ENCODE measurements at regions not wholly inside any gene's neighbourhood (a gene's known extent, or its start where the extent isn't known, plus 50 kb on each side); places are given as distances from the start of the nearest gene placed in this dataset.
A peak's percentile ranks its signal among the peaks of the same experiment; 100 is the strongest.

GRCh38 chr7:81410471-81411117 lies 359.3 kb downstream of the HGF start:
- H3K4me3 ChIP-seq (replicated peaks in 1 of 3; ENCODE audit: insufficient read depth in 1 of 3, low read depth in 1 of 3, low read length in 3 of 3) = no peak overlapping the region
- no peak overlapping the region for H3K4me2 ChIP-seq (ENCODE audit: insufficient read depth, low read length)
- BruUV-seq (replicated peaks) = no TSS peak
- no peak overlapping the region for H3K27ac ChIP-seq (ENCODE audit: insufficient read depth, low read depth, low read length)
- ChIA-PET POLR2A (no interaction called here), CTCF (no interaction called here)
- H3K4me1 ChIP-seq (ENCODE audit: control insufficient read depth, extremely low read depth, insufficient read depth, low read length) = no peaks in the 10 kb centered on the region
- DNase-seq (ENCODE audit: low read depth, low spot score) (peak; percentile 13), FAIRE-seq (no peak)
- H3K36me3 ChIP-seq (ENCODE audit: control insufficient read depth in 2 of 2, extremely low read depth in 1 of 2, insufficient read depth in 2 of 2, low read length in 2 of 2) = no peaks in the 10 kb centered on the region
- intact Hi-C loops (cut with micrococcal nuclease) = no loop called here
- H3K79me2 ChIP-seq (ENCODE audit: control insufficient read depth, insufficient read depth, low read length) = no peaks in the 10 kb centered on the region
- no peaks in the 10 kb centered on the region for H3K9me1 ChIP-seq (replicated peaks; ENCODE audit: control insufficient read depth, extremely low read depth, insufficient read depth, low read length)
- H3K27me3 ChIP-seq (ENCODE audit: control insufficient read depth in 2 of 2, insufficient read depth in 2 of 2, low read length in 2 of 2) = no peaks in the 10 kb centered on the region
- TF ChIP-seq GATA2 (IDR thresholded peaks at IDR 0.05; ENCODE audit: insufficient read depth, insufficient read length, low read depth, low read length) = no peak
- TF ChIP-seq FOS (IDR thresholded peaks at IDR 0.05; ENCODE audit: borderline replicate concordance, insufficient read depth, low read length) = no peak
- no peak for TF ChIP-seq EZH2 (IDR thresholded peaks at IDR 0.05; ENCODE audit: borderline replicate concordance, low read depth, low read length, severe bottlenecking)
- TF ChIP-seq MYC (IDR thresholded peaks at IDR 0.05; ENCODE audit: low read depth, low read length) = no peak
- no peak overlapping the region for H2AFZ ChIP-seq (ENCODE audit: low read depth, low read length)
- no peaks in the 10 kb centered on the region for H4K20me1 ChIP-seq (replicated peaks; ENCODE audit: control insufficient read depth, extremely low read depth, insufficient read depth, low read length)
- H3K9ac ChIP-seq (replicated peaks; ENCODE audit: extremely low read depth, insufficient read depth, low read length) = no peak overlapping the region
- H3K9me3 ChIP-seq (replicated peaks; ENCODE audit: control insufficient read depth, insufficient read depth, low read length) = no peaks in the 10 kb centered on the region
- dilution Hi-C loops (cut with MboI; ENCODE audit: extremely low pct_ligation_motif_present, low sequenced_read_pairs) = no loop called here

- TF ChIP-seq, protein P1, sequence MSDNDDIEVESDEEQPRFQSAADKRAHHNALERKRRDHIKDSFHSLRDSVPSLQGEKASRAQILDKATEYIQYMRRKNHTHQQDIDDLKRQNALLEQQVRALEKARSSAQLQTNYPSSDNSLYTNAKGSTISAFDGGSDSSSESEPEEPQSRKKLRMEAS (IDR thresholded peaks at IDR 0.05; ENCODE audit: insufficient read depth, insufficient read length) = no peak
- no peak for TF ChIP-seq EZH2 (IDR thresholded peaks at IDR 0.05; ENCODE audit: borderline replicate concordance, low read depth, low read length, severe bottlenecking)
- TF ChIP-seq GATA2 (IDR thresholded peaks at IDR 0.05; ENCODE audit: insufficient read depth, insufficient read length, low read depth, low read length) = no peak
- TF ChIP-seq MYC (IDR thresholded peaks at IDR 0.05; ENCODE audit: low read depth, low read length) = no peak
- TF ChIP-seq CTCF (IDR thresholded peaks at IDR 0.05; ENCODE audit: extremely low read depth in 1 of 2, insufficient read depth in 1 of 2, low read depth in 1 of 2, low read length in 2 of 2) = no peak
- no peak for TF ChIP-seq FOS (IDR thresholded peaks at IDR 0.05; ENCODE audit: borderline replicate concordance, insufficient read depth, low read length)
- TF ChIP-seq POLR2A (IDR thresholded peaks at IDR 0.05; ENCODE audit: low read depth, low read length) = no peak
- Histone ChIP-seq H3K27me3 (ENCODE audit: control insufficient read depth in 2 of 2, insufficient read depth in 2 of 2, low read length in 2 of 2) (no peaks in the 10 kb centered on the region), H3K36me3 (ENCODE audit: control insufficient read depth in 2 of 2, extremely low read depth in 1 of 2, insufficient read depth in 2 of 2, low read length in 2 of 2) (no peaks in the 10 kb centered on the region), H4K20me1 (replicated peaks; ENCODE audit: control insufficient read depth, extremely low read depth, insufficient read depth, low read length) (no peaks in the 10 kb centered on the region), H3K9ac (replicated peaks; ENCODE audit: extremely low read depth, insufficient read depth, low read length) (no peak overlapping the region), H3K9me1 (replicated peaks; ENCODE audit: control insufficient read depth, extremely low read depth, insufficient read depth, low read length) (no peaks in the 10 kb centered on the region), H3K4me2 (ENCODE audit: insufficient read depth, low read length) (no peak overlapping the region), H3K79me2 (ENCODE audit: control insufficient read depth, insufficient read depth, low read length) (no peaks in the 10 kb centered on the region), H3K27ac (ENCODE audit: insufficient read depth, low read depth, low read length) (no peak overlapping the region), H2AFZ (ENCODE audit: low read depth, low read length) (no peak overlapping the region), H3K9me3 (replicated peaks; ENCODE audit: control insufficient read depth, insufficient read depth, low read length) (no peaks in the 10 kb centered on the region), H3K4me1 (ENCODE audit: control insufficient read depth, extremely low read depth, insufficient read depth, low read length) (no peaks in the 10 kb centered on the region), H3K4me3 (replicated peaks in 1 of 3; ENCODE audit: insufficient read depth in 1 of 3, low read depth in 1 of 3, low read length in 3 of 3) (no peak overlapping the region)
- no TSS peak for BruUV-seq (replicated peaks)
- FAIRE-seq (no peak), DNase-seq (ENCODE audit: low read depth, low spot score) (no peak)
- ChIA-PET POLR2A (interaction anchor here (0.6 kb wide), 1 partner anchor 557 kb away, joined by 5 read pairs; no protein-coding TSS in a partner anchor), CTCF (no interaction called here)
- dilution Hi-C loops (cut with MboI; ENCODE audit: extremely low pct_ligation_motif_present, low sequenced_read_pairs) (no loop called here), intact Hi-C loops (cut with micrococcal nuclease) (no loop called here)
These were observed 361.1 kb downstream of the HGF start for GRCh38 chr7:81408728-81409127.
